Mammary epithelial cell (primary cell): ENCODE measurements at regions not wholly inside any gene's neighbourhood (a gene's known extent, or its start where the extent isn't known, plus 50 kb on each side); places are given as distances from the start of the nearest gene placed in this dataset.

Experiments
- EZH2 ChIP-seq: IDR thresholded peaks from 2 replicates; pipeline ENCODE4 v1.6.1; 2012; ENCODE audit warnings: low read length, inconsistent platforms, borderline replicate concordance
- TF ChIP-seq, protein P1 (sequence below), 2 donors: IDR thresholded peaks in 1 of 2; conservative IDR thresholded peaks in 1 of 2; 2 replicates each; pipeline ENCODE4 v1.5.1; 2011 to 2012; ENCODE audit warnings: inconsistent platforms in 2 of 2, low read length in 2 of 2, mild to moderate bottlenecking in 2 of 2, control low read depth in 1 of 2, low read depth in 1 of 2; ENCODE audit not compliant: insufficient read depth in 1 of 2; ENCODE audit errors: extremely low read depth in 1 of 2

DNA sequence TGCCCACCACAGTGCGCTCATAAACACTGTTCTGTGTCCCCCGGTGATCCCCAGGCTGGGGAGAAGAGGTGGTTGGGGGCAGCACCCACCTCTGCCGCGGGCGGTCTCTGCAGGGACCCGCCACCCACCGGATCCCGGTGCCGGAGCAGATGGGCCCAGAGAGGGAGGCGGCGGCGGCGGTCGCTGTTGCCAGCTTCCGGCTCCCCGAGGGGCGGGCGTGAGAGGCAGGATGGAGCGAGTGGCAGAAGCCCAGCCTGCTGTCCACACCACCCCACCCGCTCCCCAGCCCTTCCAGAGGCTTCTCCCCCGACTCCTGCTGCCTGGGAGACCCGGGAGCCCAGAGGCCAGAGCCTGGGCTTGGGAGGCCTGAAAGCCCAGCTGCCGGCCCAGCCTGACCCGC, 142.6 kb upstream of the CIBAR2 start:
- TF ChIP-seq EZH2: no peak
- TF ChIP-seq, protein P1, sequence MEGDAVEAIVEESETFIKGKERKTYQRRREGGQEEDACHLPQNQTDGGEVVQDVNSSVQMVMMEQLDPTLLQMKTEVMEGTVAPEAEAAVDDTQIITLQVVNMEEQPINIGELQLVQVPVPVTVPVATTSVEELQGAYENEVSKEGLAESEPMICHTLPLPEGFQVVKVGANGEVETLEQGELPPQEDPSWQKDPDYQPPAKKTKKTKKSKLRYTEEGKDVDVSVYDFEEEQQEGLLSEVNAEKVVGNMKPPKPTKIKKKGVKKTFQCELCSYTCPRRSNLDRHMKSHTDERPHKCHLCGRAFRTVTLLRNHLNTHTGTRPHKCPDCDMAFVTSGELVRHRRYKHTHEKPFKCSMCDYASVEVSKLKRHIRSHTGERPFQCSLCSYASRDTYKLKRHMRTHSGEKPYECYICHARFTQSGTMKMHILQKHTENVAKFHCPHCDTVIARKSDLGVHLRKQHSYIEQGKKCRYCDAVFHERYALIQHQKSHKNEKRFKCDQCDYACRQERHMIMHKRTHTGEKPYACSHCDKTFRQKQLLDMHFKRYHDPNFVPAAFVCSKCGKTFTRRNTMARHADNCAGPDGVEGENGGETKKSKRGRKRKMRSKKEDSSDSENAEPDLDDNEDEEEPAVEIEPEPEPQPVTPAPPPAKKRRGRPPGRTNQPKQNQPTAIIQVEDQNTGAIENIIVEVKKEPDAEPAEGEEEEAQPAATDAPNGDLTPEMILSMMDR (conservative IDR thresholded peaks at IDR 0.05 in 1 of 2, IDR thresholded peaks at IDR 0.05 in 1 of 2; ENCODE audit: extremely low read depth in 1 of 2, insufficient read depth in 1 of 2, low read depth in 1 of 2, low read length in 2 of 2): no peak
